Erythroblast (primary cell): ENCODE measurements at regions not wholly inside any gene's neighbourhood (a gene's known extent, or its start where the extent isn't known, plus 50 kb on each side); places are given as distances from the start of the nearest gene placed in this dataset.

Experiments used
- GATA1 ChIP-seq: IDR thresholded peaks from 2 replicates; pipeline ENCODE4 v1.6.1; 2011; ENCODE audit warnings: low read depth, mild to moderate bottlenecking, control low read depth, low read length, moderate library complexity
- POLR2A ChIP-seq: IDR thresholded peaks from 2 replicates; pipeline ENCODE4 v1.6.1; 2011; ENCODE audit warnings: mild to moderate bottlenecking, low read length

DNA sequence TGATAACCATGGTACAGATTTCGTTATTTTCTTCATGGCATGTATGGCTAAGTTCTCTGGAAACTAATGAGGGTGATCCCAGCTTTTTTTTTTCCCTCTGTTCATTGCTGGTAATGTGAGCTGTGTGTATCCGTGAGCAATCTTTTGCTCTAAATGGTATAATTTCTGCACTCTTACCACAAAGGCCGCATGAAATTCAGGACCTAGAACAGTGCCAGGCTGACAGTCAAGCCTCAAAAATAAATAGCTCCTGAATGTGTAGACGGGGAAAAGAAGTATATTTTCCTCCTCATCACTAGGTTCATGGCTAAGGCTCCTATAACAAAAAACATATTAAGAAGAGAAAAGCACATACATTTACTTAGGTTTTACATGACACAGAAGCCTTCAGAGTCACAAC is 140.2 kb upstream of the RMST start:
- TF ChIP-seq POLR2A: no peak
- TF ChIP-seq GATA1: no peak
